GM21737 (cell line): ENCODE measurements at regions not wholly inside any gene's neighbourhood (a gene's known extent, or its start where the extent isn't known, plus 50 kb on each side); places are given as distances from the start of the nearest gene placed in this dataset.

ENCODE experiments used
- ATAC-seq: cut with Tn5 transposase; IDR thresholded peaks from one replicate; pipeline ENCODE4 v1.9.1; 2021; ENCODE audit warnings: mild to moderate bottlenecking, moderate library complexity; ENCODE audit not compliant: unreplicated experiment

DNA sequence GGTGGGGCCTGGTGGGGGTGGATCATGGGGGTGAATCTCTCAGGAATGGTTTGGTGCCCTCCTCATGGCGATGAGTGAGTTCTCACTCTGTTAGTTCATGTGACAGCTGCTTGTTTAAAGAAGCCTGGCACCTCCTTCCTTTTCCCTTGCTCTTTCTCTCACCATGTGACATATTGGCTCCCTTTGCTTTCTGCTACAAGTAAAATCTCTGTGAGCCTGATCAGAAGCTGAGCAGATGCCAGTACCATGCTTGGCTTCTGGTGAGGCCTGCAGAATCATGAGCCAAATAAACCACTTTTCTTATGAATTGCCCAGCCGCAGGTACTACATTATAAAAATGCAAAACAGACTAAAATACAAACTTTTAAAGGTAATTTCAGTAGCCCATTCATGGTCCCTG is 73.4 kb upstream of the TEX51 start:
- ATAC-seq: no peak

DNA sequence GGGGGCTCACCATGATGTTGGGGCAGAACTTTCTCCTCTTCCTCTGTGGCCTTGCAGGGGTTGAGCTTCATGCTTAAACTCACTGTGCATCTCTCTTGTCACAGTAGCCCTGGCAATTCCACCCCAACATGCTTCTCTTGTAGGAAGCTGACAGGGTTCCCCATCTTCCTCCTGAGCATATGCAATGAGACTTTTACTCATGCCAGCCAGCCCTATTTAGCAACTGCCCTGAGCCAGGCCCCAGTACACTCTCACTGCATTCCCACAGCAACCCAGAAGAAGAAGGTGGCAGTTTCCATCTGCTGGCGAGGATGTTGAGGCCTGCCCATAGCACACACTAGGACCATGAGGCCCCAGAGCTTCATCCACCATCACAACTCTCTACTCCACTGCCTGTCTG is 72.2 kb upstream of the TEX51 start:
- no peak for ATAC-seq

DNA sequence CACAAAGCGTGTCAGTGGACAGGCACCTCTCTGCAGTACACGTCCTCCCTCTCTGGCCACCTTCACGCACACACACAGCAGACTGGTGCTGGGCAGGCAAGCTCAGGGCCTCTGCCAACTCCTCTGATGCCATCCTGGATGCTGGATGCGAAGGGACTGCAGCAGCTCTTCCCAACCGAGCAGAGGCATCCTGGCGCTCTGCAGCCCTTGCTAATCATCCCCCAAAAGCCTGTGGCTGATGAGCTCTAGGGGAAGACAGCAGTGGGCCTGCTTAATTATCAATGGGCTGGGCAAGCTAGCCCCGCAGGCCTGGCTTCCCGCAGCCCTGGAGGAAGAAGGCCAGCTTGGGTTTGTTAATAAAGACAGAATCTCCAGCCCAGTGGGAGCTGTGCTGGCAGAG is 71.3 kb upstream of the TEX51 start:
- ATAC-seq: no peak

DNA sequence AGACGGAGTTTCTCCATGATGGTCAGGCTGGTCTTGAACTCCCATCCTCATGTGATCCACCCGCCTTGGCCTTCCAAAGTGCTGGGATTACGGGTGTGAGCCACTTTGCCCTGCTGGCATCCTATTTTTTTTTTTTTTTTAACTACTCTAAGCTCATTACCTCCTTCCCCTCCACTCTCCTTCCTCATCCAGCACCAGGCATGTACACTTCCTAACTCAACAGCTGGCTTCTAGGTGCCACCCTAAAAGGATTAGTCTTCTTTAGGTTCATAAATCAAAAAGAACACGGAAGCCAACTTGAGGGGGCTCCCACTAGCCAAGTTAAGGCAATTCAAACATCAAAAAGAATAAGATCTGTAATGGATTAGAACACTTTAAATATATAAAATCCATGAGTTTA is 70.6 kb upstream of the TEX51 start:
- no peak for ATAC-seq

DNA sequence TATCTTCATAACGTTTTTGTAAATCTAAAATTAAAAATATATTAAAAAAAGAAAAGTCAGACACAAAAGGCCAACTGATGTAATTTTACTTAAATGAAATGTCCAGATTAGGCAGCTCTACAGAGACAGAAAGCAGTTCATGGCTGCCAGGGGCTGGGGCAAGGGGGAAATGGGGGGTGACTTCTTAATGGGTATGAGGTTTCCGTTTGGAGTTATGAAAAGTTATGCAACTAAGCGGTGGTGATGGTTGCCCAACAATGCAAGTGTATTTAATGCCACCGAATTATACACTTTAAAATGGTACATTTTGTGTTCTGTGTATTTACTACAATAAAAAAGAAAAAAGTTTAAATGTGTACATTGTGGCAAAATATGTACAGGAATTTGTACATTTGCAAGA is 70.2 kb upstream of the TEX51 start:
- ATAC-seq: no peak

DNA sequence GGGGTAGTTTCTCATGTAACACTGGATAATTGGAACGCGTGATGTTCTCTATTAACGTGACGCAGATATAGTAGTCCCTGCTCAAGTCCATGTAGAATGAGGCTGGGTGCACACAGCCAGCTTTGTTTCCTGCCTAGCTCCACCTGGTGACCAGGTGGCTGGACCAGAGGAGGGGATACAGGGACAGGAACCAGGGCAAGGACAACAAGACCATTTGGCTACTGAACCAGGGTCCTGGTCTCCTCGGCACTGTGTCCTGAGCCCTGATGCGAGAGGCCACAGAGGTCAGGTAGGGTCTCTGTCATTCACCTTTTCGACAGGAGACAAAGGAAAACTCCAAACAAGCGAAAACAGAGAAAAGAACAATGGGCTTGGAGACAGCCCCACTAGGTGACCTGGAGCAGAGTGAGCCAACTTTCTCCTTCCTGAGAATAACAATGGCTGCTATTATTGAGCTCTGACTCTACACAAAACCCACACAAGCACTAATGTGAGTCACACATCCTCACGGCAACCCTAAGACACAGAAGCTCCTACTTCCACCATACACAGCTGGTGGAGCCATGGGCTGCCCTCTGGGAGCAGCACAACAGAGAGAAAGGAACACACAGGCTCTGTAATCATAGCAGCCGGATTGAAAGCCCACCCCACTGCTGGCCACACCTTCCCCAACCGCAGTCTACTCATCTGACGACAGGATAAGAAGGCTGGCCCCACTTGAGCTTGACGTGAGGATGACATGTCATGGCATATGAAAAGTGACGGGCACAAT is 67.3 kb upstream of the TEX51 start:
- no peak for ATAC-seq

DNA sequence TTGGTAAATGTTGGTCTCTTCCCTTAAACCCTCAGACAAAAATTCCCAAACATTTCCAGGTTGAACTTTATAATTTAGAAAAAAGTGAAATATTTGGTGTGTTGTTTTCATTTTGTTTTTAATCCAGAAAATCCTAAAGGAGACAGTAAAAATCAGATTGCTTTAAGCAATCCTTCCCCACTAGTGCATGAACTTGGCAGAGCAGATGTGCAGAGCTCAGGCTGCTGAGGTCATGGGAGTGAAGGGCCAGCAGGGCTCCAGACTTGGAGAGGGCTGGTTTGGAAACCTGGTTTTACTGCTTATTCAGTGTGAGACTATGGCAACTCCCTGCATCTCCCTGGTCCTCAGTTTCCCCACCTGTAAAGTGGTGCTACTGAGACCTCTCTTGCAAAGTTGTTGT is 66.7 kb upstream of the TEX51 start:
- ATAC-seq: no peak

DNA sequence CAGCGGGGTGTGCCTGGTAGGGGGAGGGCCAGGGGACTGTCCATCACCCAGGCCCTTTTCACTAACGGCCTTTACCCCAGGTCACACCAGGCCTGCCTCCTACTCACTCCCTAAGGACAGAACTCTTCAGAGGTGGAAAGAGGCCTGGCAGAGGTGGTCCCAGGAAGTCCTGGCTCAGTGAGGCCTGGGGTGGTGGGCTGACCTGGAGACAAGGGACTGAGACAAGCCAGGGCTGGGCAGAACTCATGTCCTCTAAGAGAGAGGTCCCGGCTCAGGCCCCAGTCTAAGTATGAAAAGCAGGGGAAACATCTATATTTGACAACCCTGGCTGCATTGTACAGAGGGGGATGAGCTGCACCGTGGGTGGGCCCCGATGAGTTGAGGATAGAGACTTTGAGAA is 65.9 kb upstream of the TEX51 start:
- ATAC-seq: no peak

DNA sequence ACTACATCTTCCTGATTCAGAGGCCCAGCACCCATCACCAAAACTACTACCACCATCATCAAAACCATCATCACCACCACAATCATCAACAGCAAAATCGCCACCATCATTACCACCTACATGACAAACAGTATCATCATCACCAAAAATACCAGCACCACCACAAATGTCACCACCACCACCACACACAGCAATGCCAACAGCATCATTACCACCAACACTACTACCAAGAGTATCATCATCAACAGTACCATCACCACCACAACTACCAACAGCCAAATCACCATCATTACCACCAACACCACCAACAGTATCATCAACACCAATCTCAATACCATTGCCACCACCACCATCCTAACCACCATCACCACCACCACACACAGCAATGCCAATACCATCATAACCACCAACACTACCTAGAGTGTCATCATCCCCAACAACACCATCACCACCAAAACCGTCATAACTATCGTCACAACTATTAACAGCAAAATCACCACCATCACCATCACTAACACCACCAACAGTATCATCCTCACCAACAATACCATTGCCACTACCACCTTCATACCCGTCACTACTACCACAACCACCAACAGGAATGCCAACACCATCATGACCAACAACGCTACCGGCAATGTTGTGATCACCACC is 64.6 kb upstream of the TEX51 start:
- no peak for ATAC-seq

DNA sequence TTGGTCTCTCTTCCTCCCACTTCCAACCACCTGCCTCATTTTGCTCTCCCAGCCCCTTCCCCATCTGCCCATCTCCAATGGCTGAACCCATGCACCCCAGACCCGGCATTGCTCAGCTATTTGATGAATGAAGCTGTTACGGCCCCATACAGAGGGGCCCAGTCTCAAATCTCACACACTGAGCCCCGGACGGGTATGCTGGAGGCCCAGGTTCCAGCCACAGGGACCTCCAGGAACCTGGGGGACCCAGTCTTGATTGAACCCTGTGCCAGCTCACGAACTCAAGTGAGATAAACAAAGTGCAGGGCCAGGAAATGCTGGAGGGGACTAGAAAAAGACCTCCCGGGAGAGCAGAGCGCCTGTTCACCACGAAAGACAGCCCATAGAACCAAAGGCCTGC is 63.4 kb upstream of the TEX51 start:
- ATAC-seq: no peak

DNA sequence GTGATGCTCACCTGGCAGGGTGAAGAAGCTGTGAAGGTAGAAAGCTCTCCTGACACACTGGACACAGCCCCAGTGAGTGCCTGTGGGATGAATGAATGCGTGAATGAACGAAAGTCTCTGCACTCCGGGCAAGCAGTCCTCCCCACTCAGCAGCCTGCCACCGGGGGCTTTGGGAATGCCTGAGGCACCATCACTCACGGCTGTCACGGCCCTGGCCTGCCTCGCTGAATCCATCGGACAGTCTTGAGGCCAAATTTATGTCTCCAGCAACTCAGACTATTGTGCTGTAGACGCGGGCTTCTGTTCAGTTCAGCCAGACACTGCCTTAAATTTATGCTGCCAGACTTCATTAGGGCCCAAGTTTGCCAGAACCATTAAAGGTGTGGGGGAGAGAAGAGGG is 62.9 kb upstream of the TEX51 start:
- ATAC-seq: no peak

DNA sequence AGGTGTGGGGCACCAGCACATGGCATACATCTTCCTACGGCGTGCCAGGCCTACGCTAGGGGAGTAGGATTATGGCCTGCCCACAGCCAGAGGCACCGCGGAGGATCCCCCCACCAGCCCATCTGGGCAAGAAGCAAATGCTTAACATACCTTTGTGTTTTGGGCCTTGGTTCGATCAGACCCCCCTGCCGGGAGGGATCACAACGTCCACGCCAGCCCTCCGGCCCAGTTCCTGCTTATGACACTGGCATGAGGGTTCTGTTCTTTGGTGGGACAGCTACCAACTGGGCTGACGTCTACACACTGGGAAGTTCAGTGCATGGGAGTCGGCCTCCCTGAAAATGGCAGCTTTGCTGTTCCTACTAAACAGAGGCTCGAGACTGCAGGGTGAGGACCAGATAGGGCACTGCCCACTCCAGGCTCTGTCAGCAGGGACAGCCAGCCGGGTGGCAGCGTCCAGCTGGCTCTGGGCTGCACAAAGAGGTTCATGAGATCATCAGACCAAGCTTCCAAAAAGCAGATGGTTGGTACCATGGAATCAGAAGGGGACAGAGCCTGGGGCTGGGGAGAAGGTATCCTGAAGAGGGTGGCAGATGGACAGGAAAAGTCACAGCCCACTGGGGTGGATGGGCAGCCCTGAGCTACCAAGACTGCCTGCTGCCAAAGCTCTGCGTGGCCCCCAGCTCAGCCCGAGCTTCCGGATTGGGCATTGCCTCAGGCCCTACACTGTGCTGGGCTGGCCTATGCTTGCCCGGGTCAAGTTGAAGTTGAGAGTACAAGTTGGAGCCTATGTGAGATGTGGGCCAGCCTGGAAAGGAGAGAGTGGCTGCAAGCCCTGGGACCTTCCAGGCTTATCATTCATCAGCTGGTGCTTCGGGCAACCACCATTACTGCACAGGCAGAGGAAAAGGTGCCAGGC is 61.7 kb upstream of the TEX51 start:
- no peak for ATAC-seq

DNA sequence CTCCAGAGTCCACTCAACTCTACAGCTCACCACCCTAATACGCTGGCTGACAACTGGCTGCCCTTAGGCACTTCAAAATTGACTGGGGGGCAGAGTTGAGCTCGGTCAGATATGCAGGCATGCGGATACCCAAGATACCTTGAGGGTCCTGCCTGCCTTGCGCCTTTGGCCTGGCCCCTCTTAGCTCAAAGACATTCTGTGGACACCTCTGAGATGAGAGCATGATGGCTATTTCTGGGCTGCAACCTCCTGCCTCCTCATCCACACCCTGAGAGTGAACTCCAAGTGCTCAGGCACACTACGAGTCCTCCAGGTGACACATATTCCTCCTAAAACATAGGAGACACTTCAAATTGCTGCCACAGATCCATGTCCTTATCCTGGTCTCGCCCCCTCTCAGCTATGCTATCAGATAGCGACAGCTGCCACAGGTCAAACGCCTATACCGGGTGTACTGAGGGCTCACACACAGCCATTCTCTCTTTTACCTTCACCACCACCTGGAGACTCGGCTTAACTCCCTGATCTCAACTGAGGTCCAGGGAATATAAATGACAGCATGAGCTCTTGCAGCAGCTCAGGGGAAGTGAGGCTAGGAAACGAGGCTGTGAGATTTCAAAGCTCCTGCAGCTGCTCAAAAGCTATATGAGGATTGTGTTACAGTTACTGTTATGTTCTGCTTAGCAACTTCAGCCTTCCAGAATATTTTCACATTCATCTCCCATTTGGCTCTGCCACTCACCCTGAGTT is 60.5 kb upstream of the TEX51 start:
- no peak for ATAC-seq

DNA sequence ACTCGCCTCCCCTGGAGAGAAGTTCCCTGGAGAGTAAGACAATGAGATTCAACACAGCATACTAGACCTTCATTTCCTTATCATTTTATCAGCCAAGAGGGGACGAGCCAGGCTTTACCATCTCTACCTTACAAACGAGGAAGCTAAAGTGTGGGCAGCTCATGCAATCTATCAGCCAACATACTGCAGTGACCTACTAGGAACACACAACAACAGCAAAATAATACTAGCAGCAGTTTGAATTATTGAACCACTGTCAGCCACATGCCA is 60.0 kb upstream of the TEX51 start:
- ATAC-seq: no peak

DNA sequence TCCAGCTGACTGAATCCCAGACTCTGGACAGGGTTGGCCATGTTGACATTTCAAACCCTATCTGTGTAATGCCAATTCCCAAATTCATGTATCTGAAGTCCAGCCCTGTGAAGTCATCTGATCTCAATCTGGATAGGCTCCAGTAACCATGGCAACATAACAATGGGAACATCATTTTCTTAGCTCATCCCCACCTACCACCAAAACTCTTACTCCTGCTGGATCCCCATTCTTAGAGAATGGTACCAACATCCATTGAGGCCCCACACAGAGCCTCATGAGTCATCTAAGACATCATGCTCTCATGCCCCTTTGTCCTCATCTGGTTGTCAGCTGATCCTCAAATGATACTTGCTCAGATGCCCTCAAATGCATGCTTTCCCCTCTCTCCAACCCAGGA is 58.9 kb upstream of the TEX51 start:
- no peak for ATAC-seq

DNA sequence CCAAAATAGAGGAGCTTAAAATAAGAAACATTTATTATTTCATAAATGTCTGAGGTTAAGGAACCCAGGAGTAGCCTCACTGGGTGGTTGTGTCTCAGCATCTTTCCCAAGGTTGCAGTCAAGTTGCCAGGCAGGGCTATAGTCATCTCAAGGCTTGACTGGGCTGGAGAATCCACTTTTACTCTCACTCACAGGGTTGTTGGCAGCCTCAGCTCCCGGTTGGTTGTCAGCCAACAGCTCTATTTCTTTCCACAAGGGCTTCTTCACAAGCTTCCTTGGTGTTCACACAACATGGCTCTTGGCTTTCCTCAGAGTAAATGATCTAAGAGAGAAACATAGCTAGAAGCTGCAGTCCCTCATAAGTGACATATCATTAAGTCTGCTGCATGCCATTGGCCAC is 55.6 kb upstream of the TEX51 start:
- no peak for ATAC-seq

DNA sequence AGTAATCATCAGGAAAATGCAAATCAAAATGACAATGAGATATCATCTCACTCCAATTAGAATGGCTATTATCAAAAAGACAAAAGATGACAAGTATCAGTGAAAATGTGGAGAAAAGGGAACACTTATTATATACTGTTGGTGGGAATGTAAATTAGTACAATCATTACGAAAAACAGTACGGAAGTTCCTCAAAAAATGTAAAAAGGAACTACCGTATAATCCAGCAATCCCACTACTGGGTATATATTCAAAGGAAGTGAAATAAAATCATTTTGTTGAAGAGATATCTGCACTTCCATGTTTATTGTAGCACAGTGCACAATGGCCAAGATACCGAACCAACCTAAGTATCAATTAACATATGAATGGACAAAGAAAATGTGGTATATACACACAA is 52.4 kb upstream of the TEX51 start:
- no peak for ATAC-seq
